ENCODE measurements at regions not wholly inside any gene's neighbourhood (a gene's known extent, or its start where the extent isn't known, plus 50 kb on each side); places are given as distances from the start of the nearest gene placed in this dataset.

- Histone ChIP-seq H3K36me3 (ENCODE audit: insufficient read depth, low read length) (no peaks in the 10 kb centered on the region), H2AFZ (ENCODE audit: low read length) (no peak overlapping the region), H3K79me2 (ENCODE audit: insufficient read depth, low read depth, low read length) (no peaks in the 10 kb centered on the region), H3K9me3 (ENCODE audit: low read length) (no peaks in the 10 kb centered on the region), H3K4me2 (ENCODE audit: low read length) (no peak overlapping the region), H3K27ac (ENCODE audit: low read depth, low read length, poor library complexity, severe bottlenecking) (no peak overlapping the region), H3K9me2 (ENCODE audit: insufficient read depth, low read length) (no peaks in the 10 kb centered on the region), H3K4me3 (ENCODE audit: low read depth, low read length, poor library complexity, severe bottlenecking) (no peak overlapping the region), H4K20me1 (ENCODE audit: insufficient read depth, low read length) (no peaks in the 10 kb centered on the region), H3K4me1 (ENCODE audit: insufficient read depth, low read length, poor library complexity, severe bottlenecking) (no peaks in the 10 kb centered on the region)
- intact Hi-C loops (cut with micrococcal nuclease; ENCODE audit: unreplicated experiment) = no loop called here
- POLR2A ChIA-PET = no interaction called here
- no peak for DNase-seq (ENCODE audit: low spot score)
- CTCF ChIA-PET (ENCODE audit: unreplicated experiment) = no interaction called here
- BruUV-seq (replicated peaks) = no TSS peak
- no peak for TF ChIP-seq EZH2phosphoT487 (IDR thresholded peaks at IDR 0.05; ENCODE audit: borderline replicate concordance, low read depth, low read length)
- TF ChIP-seq, protein P1, sequence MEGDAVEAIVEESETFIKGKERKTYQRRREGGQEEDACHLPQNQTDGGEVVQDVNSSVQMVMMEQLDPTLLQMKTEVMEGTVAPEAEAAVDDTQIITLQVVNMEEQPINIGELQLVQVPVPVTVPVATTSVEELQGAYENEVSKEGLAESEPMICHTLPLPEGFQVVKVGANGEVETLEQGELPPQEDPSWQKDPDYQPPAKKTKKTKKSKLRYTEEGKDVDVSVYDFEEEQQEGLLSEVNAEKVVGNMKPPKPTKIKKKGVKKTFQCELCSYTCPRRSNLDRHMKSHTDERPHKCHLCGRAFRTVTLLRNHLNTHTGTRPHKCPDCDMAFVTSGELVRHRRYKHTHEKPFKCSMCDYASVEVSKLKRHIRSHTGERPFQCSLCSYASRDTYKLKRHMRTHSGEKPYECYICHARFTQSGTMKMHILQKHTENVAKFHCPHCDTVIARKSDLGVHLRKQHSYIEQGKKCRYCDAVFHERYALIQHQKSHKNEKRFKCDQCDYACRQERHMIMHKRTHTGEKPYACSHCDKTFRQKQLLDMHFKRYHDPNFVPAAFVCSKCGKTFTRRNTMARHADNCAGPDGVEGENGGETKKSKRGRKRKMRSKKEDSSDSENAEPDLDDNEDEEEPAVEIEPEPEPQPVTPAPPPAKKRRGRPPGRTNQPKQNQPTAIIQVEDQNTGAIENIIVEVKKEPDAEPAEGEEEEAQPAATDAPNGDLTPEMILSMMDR (conservative IDR thresholded peaks at IDR 0.05; ENCODE audit: low read length) = no peak
These were observed 131.8 kb upstream of the IPO9 start for GRCh38 chr1:201697174-201697573.

DNA sequence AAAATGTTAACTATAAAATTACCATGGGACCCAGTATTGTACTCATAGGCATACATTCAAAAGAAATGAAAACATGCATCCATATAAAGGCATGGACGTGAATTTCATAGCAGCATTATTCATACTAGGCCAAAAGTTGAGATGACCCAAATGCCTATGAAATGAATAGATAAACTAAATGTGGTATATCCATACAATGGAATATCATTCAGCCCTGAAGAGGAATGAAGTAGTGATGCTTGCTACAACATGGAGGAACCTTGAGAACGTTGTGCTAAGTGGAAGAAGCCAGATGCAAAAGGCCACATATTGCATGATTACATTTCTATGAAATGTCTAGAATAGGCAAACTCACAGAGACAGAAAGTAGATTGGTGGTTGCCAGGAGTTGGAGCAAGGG lies 127.1 kb upstream of the IPO9 start:
- Histone ChIP-seq H3K79me2 (ENCODE audit: insufficient read depth, low read depth, low read length) (no peaks in the 10 kb centered on the region), H3K4me2 (ENCODE audit: low read length) (no peak overlapping the region), H2AFZ (ENCODE audit: low read length) (no peak overlapping the region), H3K36me3 (ENCODE audit: insufficient read depth, low read length) (no peaks in the 10 kb centered on the region), H3K27ac (ENCODE audit: low read depth, low read length, poor library complexity, severe bottlenecking) (no peak overlapping the region), H3K9me3 (ENCODE audit: low read length) (no peaks in the 10 kb centered on the region), H3K9me2 (ENCODE audit: insufficient read depth, low read length) (no peaks in the 10 kb centered on the region), H3K4me1 (ENCODE audit: insufficient read depth, low read length, poor library complexity, severe bottlenecking) (no peaks in the 10 kb centered on the region), H4K20me1 (ENCODE audit: insufficient read depth, low read length) (no peaks in the 10 kb centered on the region), H3K4me3 (ENCODE audit: low read depth, low read length, poor library complexity, severe bottlenecking) (no peak overlapping the region)
- POLR2A ChIA-PET = no interaction called here
- no peak for DNase-seq (ENCODE audit: low spot score)
- CTCF ChIA-PET (ENCODE audit: unreplicated experiment) = no interaction called here
- no TSS peak for BruUV-seq (replicated peaks)
- TF ChIP-seq, protein P1 (conservative IDR thresholded peaks at IDR 0.05; ENCODE audit: low read length) = no peak
- intact Hi-C loops (cut with micrococcal nuclease; ENCODE audit: unreplicated experiment) = no loop called here

GRCh38 chr1:201702936-201703335 lies 126.0 kb upstream of the IPO9 start:
- CTCF ChIA-PET (ENCODE audit: unreplicated experiment) = no interaction called here
- Histone ChIP-seq H2AFZ (ENCODE audit: low read length) (no peak overlapping the region), H3K4me2 (ENCODE audit: low read length) (no peak overlapping the region), H3K9me3 (ENCODE audit: low read length) (no peaks in the 10 kb centered on the region), H3K4me1 (ENCODE audit: insufficient read depth, low read length, poor library complexity, severe bottlenecking) (peaks cover 3% of the 10 kb centered on the region), H3K27ac (ENCODE audit: low read depth, low read length, poor library complexity, severe bottlenecking) (no peak overlapping the region), H3K79me2 (ENCODE audit: insufficient read depth, low read depth, low read length) (no peaks in the 10 kb centered on the region), H3K9me2 (ENCODE audit: insufficient read depth, low read length) (no peaks in the 10 kb centered on the region), H3K4me3 (ENCODE audit: low read depth, low read length, poor library complexity, severe bottlenecking) (no peak overlapping the region), H4K20me1 (ENCODE audit: insufficient read depth, low read length) (no peaks in the 10 kb centered on the region), H3K36me3 (ENCODE audit: insufficient read depth, low read length) (no peaks in the 10 kb centered on the region)
- no peak for DNase-seq (ENCODE audit: low spot score)
- intact Hi-C loops (cut with micrococcal nuclease; ENCODE audit: unreplicated experiment) = no loop called here
- TF ChIP-seq, protein P1 (conservative IDR thresholded peaks at IDR 0.05; ENCODE audit: low read length) = no peak
- no peak for TF ChIP-seq EZH2phosphoT487 (IDR thresholded peaks at IDR 0.05; ENCODE audit: borderline replicate concordance, low read depth, low read length)
- BruUV-seq (replicated peaks) = no TSS peak
- POLR2A ChIA-PET = no interaction called here

All from OCI-LY7 (cell line).